Ascending aorta (tissue), 2 donors: ENCODE measurements at regions not wholly inside any gene's neighbourhood (a gene's known extent, or its start where the extent isn't known, plus 50 kb on each side); places are given as distances from the start of the nearest gene placed in this dataset.
"Not testable (repeated sequence)": the region's sequence is repeated elsewhere in the genome, so short reads cannot be mapped to it uniquely, and the experiment has no call there.

Source experiments
- DNase-seq, 2 donors: peaks; one replicate each; pipeline ENCODE4 v3.0.0-alpha.2; 2019; ENCODE audit warnings: low spot score in 2 of 2
- H3K27ac ChIP-seq, 2 donors: fragments of 200-600 bp; sonication (generic); one replicate each; pipeline ENCODE4 v1.5.1; 2016 to 2017; ENCODE audit warnings: mild to moderate bottlenecking in 1 of 2
- H3K27me3 ChIP-seq: fragments of 200-600 bp; sonication (generic); one replicate; pipeline ENCODE4 v1.5.1; 2017
- H3K36me3 ChIP-seq, 2 donors: fragments of 200-600 bp; sonication (generic); one replicate each; pipeline ENCODE4 v1.5.1; 2016
- H3K4me1 ChIP-seq, 2 donors: fragments of 200-600 bp; sonication (generic); one replicate each; pipeline ENCODE4 v1.5.1; 2016 to 2017; ENCODE audit warnings: mild to moderate bottlenecking in 1 of 2
- H3K4me3 ChIP-seq, 2 donors: fragments of 200-600 bp; sonication (generic); one replicate each; pipeline ENCODE4 v1.5.1; 2016 to 2017; ENCODE audit warnings: mild to moderate bottlenecking in 1 of 2
- H3K9me3 ChIP-seq, 2 donors: fragments of 200-600 bp; sonication (generic); one replicate each; pipeline ENCODE4 v1.5.1; 2016
- intact Hi-C: fragments of 100-400 bp; cut with DNase I; formaldehyde crosslinking; loops from one replicate; pipeline ENCODE4 v1.15.1; 2023
- TF ChIP-seq, protein P1 (sequence below), 3 experiments: fragments of 200-600 bp in 2 of 3; fragments of 450-650 bp in 1 of 3; sonication (generic) in 2 of 3; IDR thresholded peaks; one replicate each; pipeline ENCODE4 v1.5.1; 2016 to 2019; ENCODE audit warnings: antibody characterized with exemption in 3 of 3, mild to moderate bottlenecking in 1 of 3, moderate library complexity in 1 of 3

DNA sequence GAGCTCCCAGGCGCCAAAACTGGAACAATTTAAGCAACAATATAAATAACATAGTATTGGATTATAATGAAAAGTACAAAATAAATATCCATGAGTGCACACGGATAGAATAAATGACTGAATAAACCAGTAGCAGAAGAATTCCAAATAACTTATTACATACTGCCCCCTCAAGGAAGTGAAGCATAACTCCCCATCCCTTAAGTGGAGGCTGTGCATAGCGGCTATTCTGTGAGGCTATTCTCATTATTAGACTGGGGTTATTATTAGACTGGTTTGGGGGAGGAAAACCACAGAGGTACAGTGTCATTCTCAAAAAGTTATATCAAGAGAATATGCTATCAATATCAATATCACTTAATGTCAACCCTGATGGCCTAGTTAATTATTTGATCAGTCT is 94.4 kb upstream of the SIRPA start:
- Histone ChIP-seq H3K27me3 (no peaks in the 10 kb centered on the region), H3K9me3 (no peaks in the 10 kb centered on the region), H3K27ac (no peak overlapping the region), H3K36me3 (no peaks in the 10 kb centered on the region), H3K4me3 (no peak overlapping the region), H3K4me1 (peaks cover 4 to 6% of the 10 kb centered on the region in 2 donors)
- DNase-seq: no peak
- TF ChIP-seq, protein P1, sequence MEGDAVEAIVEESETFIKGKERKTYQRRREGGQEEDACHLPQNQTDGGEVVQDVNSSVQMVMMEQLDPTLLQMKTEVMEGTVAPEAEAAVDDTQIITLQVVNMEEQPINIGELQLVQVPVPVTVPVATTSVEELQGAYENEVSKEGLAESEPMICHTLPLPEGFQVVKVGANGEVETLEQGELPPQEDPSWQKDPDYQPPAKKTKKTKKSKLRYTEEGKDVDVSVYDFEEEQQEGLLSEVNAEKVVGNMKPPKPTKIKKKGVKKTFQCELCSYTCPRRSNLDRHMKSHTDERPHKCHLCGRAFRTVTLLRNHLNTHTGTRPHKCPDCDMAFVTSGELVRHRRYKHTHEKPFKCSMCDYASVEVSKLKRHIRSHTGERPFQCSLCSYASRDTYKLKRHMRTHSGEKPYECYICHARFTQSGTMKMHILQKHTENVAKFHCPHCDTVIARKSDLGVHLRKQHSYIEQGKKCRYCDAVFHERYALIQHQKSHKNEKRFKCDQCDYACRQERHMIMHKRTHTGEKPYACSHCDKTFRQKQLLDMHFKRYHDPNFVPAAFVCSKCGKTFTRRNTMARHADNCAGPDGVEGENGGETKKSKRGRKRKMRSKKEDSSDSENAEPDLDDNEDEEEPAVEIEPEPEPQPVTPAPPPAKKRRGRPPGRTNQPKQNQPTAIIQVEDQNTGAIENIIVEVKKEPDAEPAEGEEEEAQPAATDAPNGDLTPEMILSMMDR (IDR thresholded peaks at IDR 0.05): peak in 2 of 3 experiments; percentile 17 to 23
- intact Hi-C loops: loop anchor here (1.0 to 10.0 kb wide), 2 partner anchors 23 to 336 kb away; partner anchors contain the start of gene NSFL1C

DNA sequence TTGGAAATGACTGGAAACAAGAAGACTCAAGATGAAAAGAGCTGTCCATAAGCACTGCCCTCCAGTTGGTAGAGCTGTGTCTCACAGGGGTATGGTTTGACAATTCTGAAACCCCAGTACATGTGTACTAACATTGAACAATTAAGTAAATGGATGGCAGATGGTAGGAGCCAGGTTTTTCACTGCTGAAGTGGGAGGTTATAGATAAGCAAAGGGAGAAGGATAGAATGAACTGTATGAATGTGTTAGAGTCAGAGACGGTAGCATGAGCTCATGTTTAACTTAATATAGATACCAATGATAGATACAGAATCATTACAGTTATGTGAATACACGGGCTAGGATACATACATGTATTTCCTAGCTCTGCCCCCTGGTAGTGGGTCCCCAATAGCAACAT is 95.0 kb upstream of the SIRPA start:
- intact Hi-C loops: loop anchor here (10.0 kb wide), 1 partner anchor 335 kb away; the partner anchor contains the start of gene NSFL1C

DNA sequence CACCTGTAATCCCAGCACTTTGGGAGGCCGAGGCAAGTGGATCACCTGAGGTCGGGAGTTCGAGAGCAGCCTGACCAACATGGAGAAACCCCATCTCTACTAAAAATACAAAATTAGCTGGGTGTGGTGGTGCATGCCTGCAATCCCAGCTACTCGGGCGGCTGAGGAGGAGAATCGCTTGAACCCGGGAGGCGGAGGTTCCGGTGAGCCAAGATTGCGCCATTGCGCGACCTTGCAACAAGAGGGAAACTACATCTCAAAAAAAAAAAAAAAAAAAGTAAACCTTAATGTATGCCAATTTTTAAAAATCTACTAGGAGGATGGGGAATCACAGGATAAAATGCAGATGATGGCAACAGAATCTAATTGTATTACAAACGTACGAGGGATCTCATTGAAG is 95.5 kb upstream of the SIRPA start:
- not testable (repeated sequence) for H3K27ac ChIP-seq, H3K36me3 ChIP-seq, H3K4me3 ChIP-seq, H3K27me3 ChIP-seq, H3K4me1 ChIP-seq, H3K9me3 ChIP-seq
- intact Hi-C loops: loop anchor here (10.0 kb wide), 1 partner anchor 335 kb away; the partner anchor contains the start of gene NSFL1C
- DNase-seq: peak in 1 of 2 donors; percentile 40

More for the DNA sequence above, 95.0 kb upstream of the SIRPA start:
- Histone ChIP-seq H3K9me3 (no peaks in the 10 kb centered on the region), H3K4me1 (peaks cover 4 to 6% of the 10 kb centered on the region in 2 donors), H3K27ac (no peak overlapping the region), H3K4me3 (no peak overlapping the region), H3K27me3 (no peaks in the 10 kb centered on the region), H3K36me3 (no peaks in the 10 kb centered on the region)
- no peak for DNase-seq
- TF ChIP-seq, protein P1 (IDR thresholded peaks at IDR 0.05): no peak

DNA sequence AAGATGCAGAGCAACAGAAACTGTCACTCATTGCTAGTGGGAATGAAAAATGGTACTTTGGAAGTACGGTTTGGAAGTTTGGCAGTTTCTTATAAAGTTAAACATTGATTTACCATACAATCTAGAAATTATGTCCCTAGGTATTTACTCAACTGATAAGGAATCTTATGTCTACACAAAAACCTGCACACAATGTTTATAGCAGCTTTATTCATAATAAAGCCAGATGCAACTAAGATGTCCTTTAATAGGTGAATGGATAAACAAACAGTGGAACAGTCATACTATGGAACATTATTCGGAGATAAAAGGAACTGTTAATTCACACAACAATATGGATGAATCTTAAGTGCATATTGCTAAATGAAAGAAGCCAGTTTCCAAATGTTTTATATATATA is 96.2 kb upstream of the SIRPA start:
- H3K4me3 ChIP-seq: no peak overlapping the region
- no peaks in the 10 kb centered on the region for H3K27me3 ChIP-seq
- H3K36me3 ChIP-seq: no peaks in the 10 kb centered on the region
- no peaks in the 10 kb centered on the region for H3K9me3 ChIP-seq
- no peak for DNase-seq
- H3K4me1 ChIP-seq: peaks cover 4 to 6% of the 10 kb centered on the region in 2 donors
- intact Hi-C loops: no loop called here
- TF ChIP-seq, protein P1 (IDR thresholded peaks at IDR 0.05): no peak
- no peak overlapping the region for H3K27ac ChIP-seq

DNA sequence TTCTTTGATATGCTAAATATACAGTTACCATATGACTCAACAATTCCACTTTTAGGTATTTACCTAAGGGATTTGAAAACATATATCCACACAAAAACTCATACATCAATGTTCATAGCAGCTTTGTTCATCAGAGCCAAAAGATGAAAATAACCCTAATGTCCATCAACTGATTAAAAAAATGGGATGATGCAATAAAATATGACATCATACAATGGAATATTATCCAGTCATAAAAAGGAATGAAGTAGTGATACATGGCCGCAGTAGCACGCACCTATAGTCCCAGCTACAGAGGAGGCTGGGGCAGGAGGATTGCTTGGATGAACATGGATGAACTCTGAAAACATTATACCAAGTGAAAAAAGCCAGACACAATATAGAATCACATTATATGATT is 101.4 kb upstream of the SIRPA start:
- Histone ChIP-seq H3K27me3 (no peaks in the 10 kb centered on the region), H3K27ac (no peak overlapping the region), H3K4me1 (no peaks in the 10 kb centered on the region), H3K4me3 (no peak overlapping the region), H3K9me3 (no peaks in the 10 kb centered on the region), H3K36me3 (no peaks in the 10 kb centered on the region)
- TF ChIP-seq, protein P1 (IDR thresholded peaks at IDR 0.05): no peak
- intact Hi-C loops: no loop called here
- DNase-seq: no peak

DNA sequence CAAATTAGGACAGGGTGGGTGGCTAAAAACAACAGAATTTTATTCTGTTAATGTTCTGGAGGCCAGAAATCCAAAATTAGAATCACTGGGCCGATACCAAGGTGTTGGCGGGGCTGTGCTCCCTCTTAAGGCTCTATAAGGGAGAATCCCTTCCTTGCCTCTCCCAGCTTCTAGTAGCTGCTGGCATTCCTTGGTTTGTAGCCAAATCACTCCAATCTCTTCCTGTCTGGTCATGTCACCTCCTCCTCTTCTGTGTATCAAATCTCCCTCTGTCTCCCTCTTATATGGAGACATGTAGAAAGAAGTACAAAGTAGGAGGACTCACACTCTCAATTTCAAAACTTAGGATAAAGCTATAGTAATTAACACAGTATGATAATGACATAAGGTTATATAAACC is 102.9 kb upstream of the SIRPA start:
- TF ChIP-seq, protein P1 (IDR thresholded peaks at IDR 0.05): no peak
- no peaks in the 10 kb centered on the region for H3K27me3 ChIP-seq
- no peak overlapping the region for H3K4me3 ChIP-seq
- intact Hi-C loops: no loop called here
- DNase-seq: no peak
- H3K36me3 ChIP-seq: no peaks in the 10 kb centered on the region
- no peaks in the 10 kb centered on the region for H3K9me3 ChIP-seq
- no peaks in the 10 kb centered on the region for H3K4me1 ChIP-seq
- no peak overlapping the region for H3K27ac ChIP-seq
